ENCODE measurements at regions not wholly inside any gene's neighbourhood (a gene's known extent, or its start where the extent isn't known, plus 50 kb on each side); places are given as distances from the start of the nearest gene placed in this dataset.

- TF ChIP-seq CTCF (conservative IDR thresholded peaks at IDR 0.05; ENCODE audit: control insufficient read depth, insufficient read depth, low read depth, low read length), result no peak
These were observed 171.5 kb downstream of the MN1 start for GRCh38 chr22:27629908-27630673.

DNA sequence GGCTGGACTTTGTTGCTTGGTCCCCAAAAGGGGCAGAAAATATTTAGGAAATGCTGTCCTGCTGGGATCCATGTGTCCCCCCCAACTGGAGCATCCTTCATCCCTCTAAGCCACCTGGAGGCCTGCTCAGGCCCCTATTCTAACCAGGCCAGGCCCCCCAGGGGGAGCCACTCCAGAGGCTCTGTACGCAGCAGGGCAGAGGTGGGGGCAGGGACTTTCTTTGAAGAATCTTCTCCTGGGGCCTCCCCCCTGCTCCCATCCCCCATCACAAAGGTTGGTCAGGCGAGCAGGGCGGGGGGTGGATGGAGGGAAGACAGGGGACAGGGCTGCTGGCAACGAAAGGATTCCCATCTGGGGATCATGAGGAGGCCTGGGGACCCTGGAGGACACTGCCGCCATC is 170.8 kb downstream of the MN1 start:
- DNase-seq (ENCODE audit: low read depth), result no peak
- no peak for TF ChIP-seq CTCF (conservative IDR thresholded peaks at IDR 0.05; ENCODE audit: control insufficient read depth, insufficient read depth, low read depth, low read length)
- no peak overlapping the region for H3K4me3 ChIP-seq (ENCODE audit: control insufficient read depth, low read depth, low read length)

More at GRCh38 chr22:27629908-27630673, 171.5 kb downstream of the MN1 start:
- no peak overlapping the region for H3K4me3 ChIP-seq (ENCODE audit: control insufficient read depth, low read depth, low read length)
- DNase-seq (ENCODE audit: low read depth), result no peak

GRCh38 chr22:27631641-27632040 is 169.9 kb downstream of the MN1 start:
- no peak overlapping the region for H3K4me3 ChIP-seq (ENCODE audit: control insufficient read depth, low read depth, low read length)
- TF ChIP-seq CTCF (conservative IDR thresholded peaks at IDR 0.05; ENCODE audit: control insufficient read depth, insufficient read depth, low read depth, low read length), result no peak
- no peak for DNase-seq (ENCODE audit: low read depth)

DNA sequence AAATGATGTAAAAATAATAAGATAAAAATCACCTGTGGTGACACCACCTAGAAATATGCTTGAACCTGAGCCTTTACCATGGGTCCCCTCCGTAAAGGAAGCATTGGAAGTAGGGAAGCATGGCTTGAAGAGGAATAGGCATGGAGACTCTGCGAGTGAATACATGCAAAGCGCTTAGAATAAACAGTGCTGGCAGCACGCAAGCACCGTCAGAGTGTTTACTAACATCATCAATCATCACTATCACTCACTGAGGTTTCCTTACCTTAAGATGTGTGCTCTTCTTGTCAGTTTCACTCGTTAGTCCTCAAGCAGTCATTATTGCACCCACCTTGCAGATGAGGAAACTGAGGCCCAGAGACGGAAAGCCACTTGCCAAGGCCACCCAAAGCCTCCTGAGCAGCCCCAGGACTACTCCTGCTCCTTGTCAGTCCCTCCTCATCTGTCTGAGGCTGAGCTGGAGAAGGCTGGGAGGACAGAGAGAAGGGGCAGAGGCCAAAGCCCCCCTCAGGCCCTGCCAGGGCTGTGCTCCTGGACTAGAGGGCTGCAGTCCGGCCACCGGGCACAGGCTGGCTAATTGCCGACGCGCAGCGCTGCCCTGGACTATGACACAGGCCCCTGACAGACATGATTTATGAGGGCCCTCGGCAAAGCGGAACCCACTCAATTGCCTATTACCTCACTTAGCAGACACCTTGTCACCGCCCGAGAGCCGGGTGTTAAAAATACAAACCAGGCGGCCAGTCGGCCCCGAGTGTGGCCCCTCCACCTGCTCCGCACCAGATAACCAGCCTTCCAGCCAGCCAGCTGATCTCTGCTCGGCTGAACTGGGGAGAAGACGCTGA is 168.9 kb downstream of the MN1 start:
- no peak for TF ChIP-seq CTCF (conservative IDR thresholded peaks at IDR 0.05; ENCODE audit: control insufficient read depth, insufficient read depth, low read depth, low read length)
- DNase-seq (ENCODE audit: low read depth), result no peak
- no peak overlapping the region for H3K4me3 ChIP-seq (ENCODE audit: control insufficient read depth, low read depth, low read length)

DNA sequence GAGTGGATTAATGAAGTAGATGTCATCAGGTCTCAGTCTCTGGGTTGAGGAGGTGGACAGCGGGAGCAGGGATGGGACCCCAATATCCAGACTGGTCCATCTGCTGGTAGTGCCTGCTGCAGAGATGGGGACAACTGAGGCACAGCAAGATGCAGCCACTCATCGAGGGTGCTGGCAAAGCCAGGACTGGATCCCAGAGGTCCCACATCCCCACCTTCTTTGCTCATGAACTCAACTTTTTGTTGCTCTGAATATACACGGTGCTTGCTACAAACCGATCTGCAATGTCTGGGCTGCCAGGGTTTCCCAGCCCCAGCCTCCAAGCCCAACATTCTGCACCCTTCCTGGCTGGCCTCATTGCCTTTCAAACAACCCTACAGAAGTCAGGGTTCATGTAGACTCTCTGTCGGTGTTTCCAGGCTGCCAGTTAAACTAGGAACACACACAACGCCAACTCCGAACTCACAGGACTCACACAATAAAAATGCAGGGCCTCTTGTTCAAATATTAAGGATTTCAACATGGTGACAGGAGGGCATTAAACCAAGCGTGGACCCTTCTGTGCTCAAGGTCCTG is 168.2 kb downstream of the MN1 start:
- no peak for TF ChIP-seq CTCF (conservative IDR thresholded peaks at IDR 0.05; ENCODE audit: control insufficient read depth, insufficient read depth, low read depth, low read length)
- no peak for DNase-seq (ENCODE audit: low read depth)
- no peak overlapping the region for H3K4me3 ChIP-seq (ENCODE audit: control insufficient read depth, low read depth, low read length)

GRCh38 chr22:27634043-27634740 is 167.4 kb downstream of the MN1 start:
- H3K4me3 ChIP-seq (ENCODE audit: control insufficient read depth, low read depth, low read length), result no peak overlapping the region
- no peak for DNase-seq (ENCODE audit: low read depth)
- TF ChIP-seq CTCF (conservative IDR thresholded peaks at IDR 0.05; ENCODE audit: control insufficient read depth, insufficient read depth, low read depth, low read length), result no peak

Data from fibroblast of mammary gland (primary cell).